Hepatocyte (in vitro differentiated cells): ENCODE measurements at regions not wholly inside any gene's neighbourhood (a gene's known extent, or its start where the extent isn't known, plus 50 kb on each side); places are given as distances from the start of the nearest gene placed in this dataset.

Experiments used
- DNase-seq: peaks from one replicate; pipeline ENCODE4 v3.0.0-alpha.2; 2016; ENCODE audit warnings: low spot score
- H2AFZ ChIP-seq: fragments of 200-600 bp; sonication (generic); 2 replicates; pipeline ENCODE4 v1.6.0; 2016; ENCODE audit warnings: antibody characterized with exemption, mild to moderate bottlenecking
- H3K27ac ChIP-seq: fragments of 200-600 bp; sonication (generic); 2 replicates; pipeline ENCODE4 v1.5.1; 2016; ENCODE audit warnings: mild to moderate bottlenecking
- H3K27me3 ChIP-seq: fragments of 200-600 bp; sonication (generic); 2 replicates; pipeline ENCODE4 v1.6.1; 2016
- H3K36me3 ChIP-seq: fragments of 200-600 bp; sonication (generic); replicated peaks from 2 replicates; pipeline ENCODE4 v1.5.1; 2016; ENCODE audit warnings: low read depth; ENCODE audit not compliant: insufficient read depth
- H3K4me1 ChIP-seq: fragments of 200-600 bp; sonication (generic); 2 replicates; pipeline ENCODE4 v1.5.1; 2016; ENCODE audit warnings: mild to moderate bottlenecking, moderate library complexity; ENCODE audit not compliant: insufficient read depth
- H3K4me2 ChIP-seq: fragments of 200-600 bp; sonication (generic); 2 replicates; pipeline ENCODE4 v1.6.0; 2016
- H3K4me3 ChIP-seq: fragments of 200-600 bp; sonication (generic); 2 replicates; pipeline ENCODE4 v1.5.1; 2016; ENCODE audit warnings: mild to moderate bottlenecking
- H3K79me2 ChIP-seq: fragments of 200-600 bp; sonication (generic); 2 replicates; pipeline ENCODE4 v1.6.0; 2017; ENCODE audit warnings: mild to moderate bottlenecking
- H3K9me2 ChIP-seq: fragments of 200-600 bp; sonication (generic); replicated peaks from 2 replicates; pipeline ENCODE4 v1.6.0; 2017; ENCODE audit warnings: mild to moderate bottlenecking; ENCODE audit not compliant: insufficient read depth
- H3K9me3 ChIP-seq: fragments of 200-600 bp; sonication (generic); 2 replicates; pipeline ENCODE4 v1.5.1; 2016; ENCODE audit warnings: low read depth, mild to moderate bottlenecking
- H4K20me1 ChIP-seq: fragments of 200-600 bp; sonication (generic); 2 replicates; pipeline ENCODE4 v1.6.0; 2016; ENCODE audit warnings: mild to moderate bottlenecking; ENCODE audit not compliant: insufficient read depth, poor library complexity, severe bottlenecking
- CTCF ChIP-seq: fragments of 200-600 bp; sonication (generic); IDR thresholded peaks from 2 replicates; pipeline ENCODE4 v1.5.1; 2016; ENCODE audit warnings: antibody characterized with exemption, mild to moderate bottlenecking; ENCODE audit not compliant: poor library complexity
- EZH2 ChIP-seq: fragments of 200-600 bp; sonication (generic); IDR thresholded peaks from 2 replicates; pipeline ENCODE4 v1.6.1; 2016; ENCODE audit warnings: antibody characterized with exemption, mild to moderate bottlenecking, borderline replicate concordance
- EZH2phosphoT487 ChIP-seq: fragments of 200-600 bp; sonication (generic); IDR thresholded peaks from one replicate; pipeline ENCODE4 v1.6.1; 2018; ENCODE audit warnings: antibody characterized with exemption, mild to moderate bottlenecking, low read depth, moderate library complexity; ENCODE audit not compliant: unreplicated experiment, severe bottlenecking
- WGBS: methylation state at CpG from one replicate; pipeline ENCODE4 v1.1.6; 2016; ENCODE audit warnings: low lambda C conversion rate; ENCODE audit errors: missing lambda C conversion rate; 5-methylcytosine and 5-hydroxymethylcytosine counted together

- Histone ChIP-seq H3K4me2 (peak overlapping the region; percentile 58), H2AFZ (peak overlapping the region; percentile 43), H3K27ac (peak overlapping the region; percentile 91), H3K9me3 (no peaks in the 10 kb centered on the region), H3K79me2 (no peaks in the 10 kb centered on the region), H3K4me1 (peaks cover 40% of the 10 kb centered on the region), H3K9me2 (no peaks in the 10 kb centered on the region), H3K27me3 (no peaks in the 10 kb centered on the region), H4K20me1 (no peaks in the 10 kb centered on the region), H3K36me3 (no peaks in the 10 kb centered on the region), H3K4me3 (no peak overlapping the region)
- WGBS: 63% methylated on average over 2 of the region's 2 CpGs
- TF ChIP-seq CTCF: no peak
- TF ChIP-seq EZH2: no peak
- TF ChIP-seq EZH2phosphoT487: no peak
- no peak for DNase-seq
These were observed 160.3 kb upstream of the ZNF217 start for GRCh38 chr20:53753880-53754459.

GRCh38 chr20:53752971-53753879 lies 159.6 kb upstream of the ZNF217 start:
- Histone ChIP-seq H3K9me3 (no peaks in the 10 kb centered on the region), H4K20me1 (no peaks in the 10 kb centered on the region), H2AFZ (peak overlapping the region; percentile 43), H3K4me3 (no peak overlapping the region), H3K79me2 (no peaks in the 10 kb centered on the region), H3K4me2 (peak overlapping the region; percentile 58), H3K27me3 (no peaks in the 10 kb centered on the region), H3K27ac (peak overlapping the region; percentile 91), H3K4me1 (peaks cover 47% of the 10 kb centered on the region), H3K9me2 (no peaks in the 10 kb centered on the region), H3K36me3 (no peaks in the 10 kb centered on the region)
- DNase-seq: no peak
- 37% methylated on average over 16 of the region's 16 CpGs for WGBS
- TF ChIP-seq EZH2 (no peak), EZH2phosphoT487 (no peak), CTCF (no peak)

GRCh38 chr20:53752583-53752970 lies 158.9 kb upstream of the ZNF217 start:
- Histone ChIP-seq H3K27ac (peak overlapping the region; percentile 91), H3K27me3 (no peaks in the 10 kb centered on the region), H3K9me2 (no peaks in the 10 kb centered on the region), H3K4me1 (peaks cover 49% of the 10 kb centered on the region), H4K20me1 (no peaks in the 10 kb centered on the region), H3K9me3 (no peaks in the 10 kb centered on the region), H2AFZ (peak overlapping the region; percentile 2), H3K4me2 (peak overlapping the region; percentile 58), H3K79me2 (no peaks in the 10 kb centered on the region), H3K4me3 (no peak overlapping the region), H3K36me3 (no peaks in the 10 kb centered on the region)
- TF ChIP-seq CTCF (no peak), EZH2 (no peak), EZH2phosphoT487 (no peak)
- DNase-seq: no peak
- 75% methylated on average over 3 of the region's 3 CpGs for WGBS
